CMK (cell line): ENCODE measurements at regions not wholly inside any gene's neighbourhood (a gene's known extent, or its start where the extent isn't known, plus 50 kb on each side); places are given as distances from the start of the nearest gene placed in this dataset.

Experiments
- DNase-seq: peaks from one replicate; pipeline ENCODE4 v3.0.0-alpha.2; 2010; ENCODE audit warnings: low read depth

GRCh38 chr7:12941512-12941911 is 254.1 kb downstream of the ARL4A start:
- no peak for DNase-seq

DNA sequence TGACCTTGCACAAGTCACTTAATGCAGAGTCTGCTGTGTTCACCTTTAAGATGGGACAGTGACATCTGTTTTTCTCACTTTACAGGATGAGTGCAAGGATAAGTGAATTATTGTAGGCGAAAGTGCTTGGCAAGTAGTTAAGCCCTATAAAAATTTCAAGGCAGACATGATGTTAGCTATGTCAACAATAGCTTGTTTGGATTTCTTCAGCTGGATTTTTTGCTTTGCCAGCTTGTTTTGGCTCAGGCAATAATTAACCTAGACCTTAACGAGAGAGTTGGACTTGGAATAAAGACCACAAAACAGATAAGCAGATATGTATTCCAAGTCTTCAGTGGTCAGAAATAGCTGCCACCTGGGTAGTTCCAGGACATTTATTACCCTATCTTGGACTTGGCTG is 255.2 kb downstream of the ARL4A start:
- DNase-seq: no peak

DNA sequence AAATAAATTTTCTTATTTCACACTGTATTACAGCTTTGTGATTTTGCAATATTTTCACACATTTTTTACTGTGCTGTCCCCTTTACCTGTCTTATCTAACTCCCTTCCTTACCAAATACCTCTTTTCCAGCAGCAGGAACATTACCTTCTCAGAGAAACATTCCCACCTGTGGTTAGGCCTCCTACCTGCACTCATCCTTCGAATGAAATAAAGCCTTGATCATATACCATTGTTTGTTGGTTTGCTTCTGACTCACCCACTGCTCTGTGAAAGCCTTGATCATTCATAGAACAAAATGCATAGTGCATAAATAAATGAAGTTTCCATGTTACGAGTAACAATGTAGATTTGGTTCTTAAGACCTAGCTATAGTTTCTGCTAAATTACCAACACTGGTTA is 256.3 kb downstream of the ARL4A start:
- no peak for DNase-seq

DNA sequence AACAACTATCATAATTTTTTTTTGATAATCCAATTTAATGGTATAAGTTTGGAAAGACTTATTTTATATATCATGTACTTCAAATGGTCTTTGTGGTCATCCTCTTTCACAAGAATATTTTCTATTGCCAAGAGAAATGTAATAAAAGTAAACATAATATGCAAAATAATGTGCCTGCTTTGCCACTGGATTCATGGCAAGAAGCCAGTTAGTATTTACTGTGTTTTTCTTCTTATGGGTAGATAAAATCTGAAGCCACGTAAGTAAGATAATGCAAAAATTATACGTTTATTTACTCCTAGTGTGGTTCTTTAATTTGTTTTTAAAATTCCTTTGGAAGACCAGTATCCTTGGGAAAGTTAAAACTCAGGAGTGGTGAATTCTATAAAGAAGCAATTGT is 258.5 kb downstream of the ARL4A start:
- DNase-seq: no peak

GRCh38 chr7:12947465-12947864 is 260.0 kb downstream of the ARL4A start:
- DNase-seq: no peak

DNA sequence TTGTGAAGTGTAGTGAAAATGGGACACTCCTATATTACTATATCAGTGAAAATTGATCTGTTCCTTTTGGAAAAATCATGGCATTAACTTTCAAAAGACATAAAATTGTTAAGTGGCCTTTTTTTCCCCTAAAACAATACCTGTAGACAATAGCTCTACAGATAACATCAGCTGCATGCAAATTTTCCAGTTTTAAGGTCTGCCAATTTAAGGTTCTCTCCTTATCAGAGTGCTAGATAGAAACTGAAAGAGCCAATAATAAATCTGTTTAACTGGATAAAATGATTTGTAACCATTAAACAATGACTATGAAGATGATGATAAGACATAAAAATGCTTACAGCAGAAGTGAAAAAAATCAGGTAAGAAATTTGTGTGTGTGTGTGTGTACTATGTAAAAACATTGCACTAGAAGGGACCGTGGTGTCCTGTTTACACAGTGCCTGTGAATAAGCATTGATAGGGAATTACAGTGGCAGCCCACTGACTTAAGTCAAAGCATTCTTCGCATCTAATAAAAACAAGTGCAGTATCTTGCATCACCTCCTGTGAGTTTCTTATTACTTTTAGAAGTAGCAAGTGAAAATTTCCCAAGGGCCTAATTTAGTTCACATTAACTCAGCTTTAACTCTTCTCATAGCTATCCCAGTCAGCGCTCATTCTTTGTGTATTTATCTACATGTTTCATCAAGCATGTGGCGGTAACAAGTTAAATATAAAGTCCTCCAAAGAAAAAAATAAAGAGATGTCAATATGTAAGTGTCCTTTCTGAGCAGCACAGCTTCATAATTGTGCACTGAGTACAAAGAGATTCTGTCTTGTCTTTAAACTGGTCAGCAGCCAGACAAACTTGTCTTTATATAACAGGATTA is 261.9 kb downstream of the ARL4A start:
- no peak for DNase-seq

DNA sequence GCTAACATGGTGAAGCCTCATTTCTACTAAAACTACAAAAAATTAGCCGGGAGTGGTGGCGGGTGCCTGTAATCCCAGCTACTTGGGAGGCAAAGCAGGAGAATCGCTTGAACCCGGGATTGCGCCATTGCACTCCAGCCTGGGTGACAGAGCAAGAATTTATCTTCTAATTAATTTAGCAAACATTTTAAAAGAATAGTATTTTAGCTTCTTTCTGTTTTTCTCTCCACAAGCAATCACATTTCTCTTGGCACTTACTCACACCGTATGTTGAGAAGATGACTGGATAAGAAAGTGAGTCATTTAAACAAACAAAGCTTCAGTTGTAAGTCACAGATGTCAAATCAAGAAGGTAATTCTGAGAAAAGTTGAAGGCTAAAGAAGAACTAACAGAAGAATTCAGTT is 264.0 kb downstream of the ARL4A start:
- no peak for DNase-seq

DNA sequence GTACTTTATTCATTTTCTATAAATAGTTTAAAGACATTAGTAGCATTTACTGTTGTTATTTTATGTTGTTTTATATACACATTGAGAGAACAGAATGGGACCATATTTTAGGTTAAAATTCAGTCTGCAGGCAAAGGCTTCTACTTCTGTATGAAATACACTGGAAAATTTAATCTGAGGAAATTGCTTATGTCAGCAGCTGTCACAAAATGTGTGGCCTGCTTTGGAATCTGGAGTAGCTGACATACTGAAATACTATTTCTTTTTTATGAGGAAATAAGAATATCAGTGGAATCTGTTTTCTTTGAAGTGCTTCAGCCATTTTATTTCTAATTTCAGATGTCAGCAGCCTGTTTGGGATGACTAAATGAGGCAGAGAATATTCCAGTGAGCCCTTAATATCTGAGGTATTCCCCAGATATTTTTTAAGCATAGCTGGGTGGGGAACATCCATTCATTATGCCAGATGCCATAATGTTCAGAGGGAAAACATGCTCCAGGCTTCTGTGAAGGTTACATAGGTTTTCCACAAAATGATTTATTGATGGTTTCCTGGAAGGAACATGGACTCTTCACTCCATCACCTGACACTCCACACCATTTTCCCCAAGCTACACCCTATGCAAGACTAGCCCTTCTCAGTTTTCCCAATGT is 267.1 kb downstream of the ARL4A start:
- DNase-seq: no peak

- DNase-seq: no peak
These were observed 270.1 kb downstream of the ARL4A start for GRCh38 chr7:12957487-12957886.

DNA sequence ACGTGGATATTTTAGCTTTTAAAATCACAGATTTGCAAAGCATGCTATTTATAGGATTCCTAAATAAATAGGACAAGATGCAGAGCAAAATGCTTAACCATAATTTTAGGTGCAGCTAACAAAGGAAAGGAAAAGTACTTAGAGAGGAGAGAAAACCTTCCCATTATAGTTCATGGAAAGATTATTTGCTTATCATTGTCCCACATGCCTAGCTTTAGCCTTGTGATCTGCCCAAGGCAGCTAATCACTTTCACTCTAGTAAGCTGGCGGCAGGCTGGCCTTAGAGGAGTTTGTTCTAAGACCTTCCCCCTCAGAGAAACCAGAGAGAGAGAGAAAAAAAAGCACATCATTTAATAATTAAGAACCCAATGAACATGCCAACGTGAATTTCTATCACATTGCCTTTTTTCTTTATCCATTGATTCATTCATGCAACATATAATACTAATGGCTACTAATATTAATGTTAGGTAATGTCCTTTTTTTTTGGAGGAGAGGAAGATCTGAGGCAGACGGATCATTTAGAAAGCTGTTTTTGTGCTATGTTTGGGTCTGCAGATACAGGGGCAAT is 274.6 kb downstream of the ARL4A start:
- no peak for DNase-seq

GRCh38 chr7:12963435-12963834 is 276.0 kb downstream of the ARL4A start:
- no peak for DNase-seq

DNA sequence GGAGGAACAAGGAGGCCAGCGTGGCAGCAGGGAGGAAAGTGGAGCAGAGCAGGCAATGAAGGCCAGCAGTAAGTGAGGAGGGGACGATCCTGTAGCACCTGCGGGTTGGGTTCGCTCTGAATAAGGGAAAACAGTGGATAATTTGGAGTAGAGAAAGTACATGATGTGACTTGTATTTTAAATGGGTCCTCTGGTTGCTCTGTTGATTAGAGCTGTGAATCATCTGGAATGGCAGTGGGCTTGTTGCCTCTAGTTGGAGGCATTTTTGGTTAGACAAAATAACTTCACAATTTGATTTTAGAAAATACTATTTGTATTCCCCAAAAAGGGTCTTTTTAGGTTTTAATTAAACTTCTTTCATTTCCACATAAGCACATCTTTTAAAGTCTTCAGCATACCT is 277.4 kb downstream of the ARL4A start:
- DNase-seq: no peak

DNA sequence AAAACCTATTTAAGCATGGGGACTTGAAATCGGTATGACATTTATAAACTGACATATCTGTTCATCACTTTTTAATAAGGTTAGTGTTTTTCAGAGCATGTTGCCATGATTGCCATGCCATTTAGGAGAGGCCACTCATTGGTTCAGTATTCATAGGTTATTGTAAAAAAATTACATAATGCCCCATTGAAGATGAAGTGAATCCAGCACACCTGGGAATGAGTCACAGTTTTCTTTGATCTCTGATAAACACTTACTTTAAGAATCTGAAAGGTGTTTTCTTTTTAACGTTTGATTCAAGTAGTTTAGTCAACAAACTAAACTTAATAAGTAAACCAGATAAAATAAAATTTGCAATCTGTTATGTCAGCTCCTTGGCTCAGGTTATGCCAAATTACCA is 278.3 kb downstream of the ARL4A start:
- no peak for DNase-seq

- no peak for DNase-seq
These were observed 279.9 kb downstream of the ARL4A start for GRCh38 chr7:12967322-12967721.

GRCh38 chr7:12968836-12969422 is 281.5 kb downstream of the ARL4A start:
- DNase-seq: no peak

- DNase-seq: no peak
These were observed 283.2 kb downstream of the ARL4A start for GRCh38 chr7:12970626-12971025.

GRCh38 chr7:12974451-12975166 is 287.2 kb downstream of the ARL4A start:
- no peak for DNase-seq

- DNase-seq: no peak
These were observed 288.0 kb downstream of the ARL4A start for GRCh38 chr7:12975412-12975811.

- no peak for DNase-seq
These were observed 291.7 kb downstream of the ARL4A start for GRCh38 chr7:12979181-12979580.

- no peak for DNase-seq
These were observed 294.7 kb downstream of the ARL4A start for GRCh38 chr7:12982178-12982577.

DNA sequence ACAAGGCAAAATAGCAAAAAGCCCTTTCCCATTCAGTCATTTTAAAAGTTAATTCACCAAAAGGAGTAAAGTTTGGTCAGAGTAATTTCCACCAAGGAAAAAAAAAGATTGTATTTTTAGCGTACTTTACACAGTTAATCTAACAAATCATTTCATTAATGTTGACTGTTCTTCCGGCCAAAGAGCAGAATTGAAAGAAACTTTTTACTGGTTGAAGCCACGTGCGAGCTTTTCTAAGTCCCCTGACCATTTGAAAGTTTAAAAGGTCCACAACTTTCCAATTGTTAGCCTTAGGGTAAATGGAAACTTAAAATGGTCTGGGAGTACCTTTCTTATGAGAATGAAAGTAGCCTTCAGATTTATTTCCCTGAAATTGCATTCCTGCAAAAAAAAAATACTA is 296.7 kb downstream of the ARL4A start:
- no peak for DNase-seq

DNA sequence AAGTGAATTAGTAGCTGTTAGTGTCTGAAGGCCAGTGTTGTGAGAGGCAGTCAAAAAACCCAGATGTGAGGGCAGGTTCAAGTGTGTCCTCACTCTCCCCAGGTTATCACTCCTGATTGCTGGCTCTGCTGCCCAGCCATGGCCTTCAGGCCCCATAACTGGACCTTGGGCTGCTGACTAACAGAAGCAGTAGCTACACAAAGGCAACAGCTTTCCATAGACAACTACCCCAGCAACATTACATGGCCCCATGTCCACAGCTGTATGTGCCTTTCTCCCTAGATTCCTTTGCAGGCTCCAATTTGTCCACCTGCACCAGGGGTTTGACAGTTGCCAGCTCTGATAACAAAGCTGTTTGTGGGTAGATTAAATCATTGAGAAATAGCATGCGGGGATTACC is 297.8 kb downstream of the ARL4A start:
- no peak for DNase-seq
